C4-2B (cell line): ENCODE measurements at regions not wholly inside any gene's neighbourhood (a gene's known extent, or its start where the extent isn't known, plus 50 kb on each side); places are given as distances from the start of the nearest gene placed in this dataset.

Experiments
- CTCF ChIP-seq: fragments of 450-650 bp; conservative IDR thresholded peaks from 2 replicates; pipeline ENCODE4 v1.5.1; 2017; ENCODE audit warnings: mild to moderate bottlenecking
- ZFX ChIP-seq: fragments of 450-650 bp; IDR thresholded peaks from 2 replicates; pipeline ENCODE4 v1.6.1; 2017

DNA sequence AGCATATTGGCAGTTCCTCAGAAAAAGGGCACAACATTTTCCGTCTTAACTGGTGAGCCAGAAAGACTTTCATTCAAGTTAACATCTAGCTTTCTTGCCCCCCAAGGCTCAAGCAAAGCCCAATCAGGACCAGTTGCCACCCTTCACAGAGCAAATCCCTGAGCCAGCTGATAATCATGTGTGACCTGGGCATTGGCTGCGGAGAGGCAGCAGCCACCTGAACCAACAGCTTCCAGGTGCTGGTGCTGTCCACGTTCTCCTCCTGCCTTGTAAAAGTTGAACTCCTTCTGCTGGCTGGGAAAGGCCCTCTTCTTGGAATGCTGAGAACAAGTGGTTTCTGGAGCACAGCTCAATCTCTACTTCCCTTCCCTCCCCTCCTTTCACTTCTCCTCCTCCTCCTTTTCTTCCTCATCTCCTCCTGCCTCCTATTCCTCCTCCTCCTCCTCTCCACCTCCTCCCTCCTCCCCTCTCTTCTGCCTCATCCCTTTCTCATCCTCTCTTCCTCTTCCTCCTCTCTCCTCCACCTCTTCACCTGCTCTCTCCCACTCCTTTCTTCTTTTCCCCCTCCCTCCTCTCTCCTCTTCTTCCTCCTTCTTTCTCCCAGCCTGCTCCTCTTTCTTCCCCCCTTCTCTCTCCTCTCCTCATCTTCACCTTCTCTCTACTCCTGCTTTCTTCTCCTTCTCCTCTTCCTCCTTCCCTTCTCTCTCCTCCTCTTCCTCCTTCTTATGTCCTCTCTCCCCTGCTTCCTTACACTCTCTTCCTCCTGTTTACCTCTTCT lies 140.6 kb downstream of the JCAD start:
- TF ChIP-seq ZFX (no peak), CTCF (no peak)
